Transverse colon (tissue), 4 donors: ENCODE measurements at regions not wholly inside any gene's neighbourhood (a gene's known extent, or its start where the extent isn't known, plus 50 kb on each side); places are given as distances from the start of the nearest gene placed in this dataset.

Experiments
- CTCF ChIP-seq, 5 experiments: fragments of 200-600 bp in 3 of 5; fragments of 450-650 bp in 2 of 5; sonication (generic) in 3 of 5; IDR thresholded peaks; 1 replicate in 2 of 5; 2 replicates in 3 of 5; pipeline ENCODE4 v1.5.1; 2016 to 2017; ENCODE audit warnings: antibody characterized with exemption in 5 of 5, inconsistent platforms in 3 of 5, mild to moderate bottlenecking in 2 of 5, moderate library complexity in 1 of 5
- EP300 ChIP-seq: sonication (generic); formaldehyde crosslinking; IDR thresholded peaks from one replicate; pipeline ENCODE4 v1.6.1; 2017; ENCODE audit warnings: antibody characterized with exemption, low read depth
- POLR2A ChIP-seq: fragments of 450-650 bp; IDR thresholded peaks from one replicate; pipeline ENCODE4 v1.6.1; 2016; ENCODE audit warnings: antibody characterized with exemption, mild to moderate bottlenecking, moderate library complexity
- POLR2AphosphoS5 ChIP-seq, 3 donors: sonication (generic); formaldehyde crosslinking; IDR thresholded peaks; one replicate each; pipeline ENCODE4 v1.6.1; 2016; ENCODE audit warnings: antibody characterized with exemption in 3 of 3

- no peak for TF ChIP-seq POLR2AphosphoS5 (IDR thresholded peaks at IDR 0.05)
- no peak for TF ChIP-seq EP300
- no peak for TF ChIP-seq CTCF (IDR thresholded peaks at IDR 0.05)
- no peak for TF ChIP-seq POLR2A
Measured at GRCh38 chr16:47976636-47977210, 179.1 kb downstream of the ABCC12 start.
